GM12873 (cell line): ENCODE measurements at regions not wholly inside any gene's neighbourhood (a gene's known extent, or its start where the extent isn't known, plus 50 kb on each side); places are given as distances from the start of the nearest gene placed in this dataset.

ENCODE experiments used
- TF ChIP-seq, protein P1 (sequence below): IDR thresholded peaks from 2 replicates; pipeline ENCODE4 v1.5.1; 2012; ENCODE audit warnings: low read depth, mild to moderate bottlenecking, moderate library complexity, low read length, control low read depth; ENCODE audit not compliant: insufficient read depth; ENCODE audit errors: missing control alignments

DNA sequence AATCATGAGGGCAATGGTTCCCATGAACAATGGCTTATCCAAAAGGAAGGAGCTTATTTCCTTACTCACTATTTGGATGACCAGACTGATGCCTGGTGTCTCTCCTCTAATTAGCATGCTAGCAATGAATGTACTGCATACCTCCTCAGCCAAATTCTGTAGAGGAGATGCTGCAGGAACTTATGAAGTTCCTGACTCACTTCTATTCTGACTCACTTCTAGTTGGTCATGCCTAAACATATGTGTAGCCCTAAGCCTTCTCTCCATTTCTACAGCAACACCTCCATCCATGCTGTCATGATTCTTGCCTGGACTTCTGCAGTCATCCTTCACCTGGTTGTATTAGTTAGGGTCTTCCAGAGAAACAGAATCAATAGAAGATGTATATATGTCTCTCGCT lies 59.9 kb upstream of the MRPS9 start:
- TF ChIP-seq, protein P1, sequence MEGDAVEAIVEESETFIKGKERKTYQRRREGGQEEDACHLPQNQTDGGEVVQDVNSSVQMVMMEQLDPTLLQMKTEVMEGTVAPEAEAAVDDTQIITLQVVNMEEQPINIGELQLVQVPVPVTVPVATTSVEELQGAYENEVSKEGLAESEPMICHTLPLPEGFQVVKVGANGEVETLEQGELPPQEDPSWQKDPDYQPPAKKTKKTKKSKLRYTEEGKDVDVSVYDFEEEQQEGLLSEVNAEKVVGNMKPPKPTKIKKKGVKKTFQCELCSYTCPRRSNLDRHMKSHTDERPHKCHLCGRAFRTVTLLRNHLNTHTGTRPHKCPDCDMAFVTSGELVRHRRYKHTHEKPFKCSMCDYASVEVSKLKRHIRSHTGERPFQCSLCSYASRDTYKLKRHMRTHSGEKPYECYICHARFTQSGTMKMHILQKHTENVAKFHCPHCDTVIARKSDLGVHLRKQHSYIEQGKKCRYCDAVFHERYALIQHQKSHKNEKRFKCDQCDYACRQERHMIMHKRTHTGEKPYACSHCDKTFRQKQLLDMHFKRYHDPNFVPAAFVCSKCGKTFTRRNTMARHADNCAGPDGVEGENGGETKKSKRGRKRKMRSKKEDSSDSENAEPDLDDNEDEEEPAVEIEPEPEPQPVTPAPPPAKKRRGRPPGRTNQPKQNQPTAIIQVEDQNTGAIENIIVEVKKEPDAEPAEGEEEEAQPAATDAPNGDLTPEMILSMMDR = no peak

DNA sequence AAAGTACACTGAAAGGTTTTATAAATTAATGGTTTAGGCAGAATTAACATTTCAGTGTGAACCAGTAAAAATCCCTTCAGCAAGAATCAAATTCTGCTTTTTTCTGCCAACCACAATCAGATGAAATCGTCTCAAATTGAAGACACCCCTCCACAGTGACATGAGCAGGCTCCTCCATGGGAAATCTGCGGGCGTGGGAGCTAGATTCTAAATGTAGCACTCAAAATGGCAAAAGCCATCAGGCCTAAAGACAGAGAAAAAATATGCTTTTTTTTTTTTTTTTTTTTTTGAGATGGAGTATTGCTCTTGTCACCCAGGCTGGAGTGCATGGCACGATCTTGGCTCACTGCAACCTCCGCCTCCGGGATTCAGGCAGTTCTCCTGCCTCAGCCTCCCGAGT lies 55.8 kb upstream of the MRPS9 start:
- TF ChIP-seq, protein P1 = no peak
